SK-N-SH (cell line): ENCODE measurements at regions not wholly inside any gene's neighbourhood (a gene's known extent, or its start where the extent isn't known, plus 50 kb on each side); places are given as distances from the start of the nearest gene placed in this dataset.

Experiments used
- CTCF ChIA-PET: fragments of 300-600, 350-600 bp; formaldehyde crosslinking; extraction: SDS; loops from one replicate; lab custom pipeline; 2021; lab: Yijun Ruan, JAX
- POLR2A ChIA-PET: fragments of 350-600 bp; sonication (Branson Sonifier 250); formaldehyde crosslinking; extraction: SDS; loops from one replicate; lab custom pipeline; 2020; ENCODE audit warnings: antibody characterized with exemption, inconsistent platforms; lab: Yijun Ruan, JAX
- DNase-seq: peaks from one replicate; pipeline ENCODE4 v3.0.0; 2012
- H2AFZ ChIP-seq: fragments of 200-600 bp; sonication (generic); 2 replicates; pipeline ENCODE4 v1.8.1; 2016; ENCODE audit warnings: antibody characterized with exemption, mild to moderate bottlenecking, low read depth
- H3F3A ChIP-seq: fragments of 200-600 bp; sonication (generic); replicated peaks from 2 replicates; pipeline ENCODE3; 2016; ENCODE audit warnings: antibody characterized with exemption, mild to moderate bottlenecking; ENCODE audit not compliant: insufficient read depth
- H3K27ac ChIP-seq, 2 experiments: fragments of 200-500 bp in 1 of 2; fragments of 200-600 bp in 1 of 2; sonication (Bioruptor generic) in 1 of 2; sonication (generic), shearing (Covaris generic) in 1 of 2; 2 replicates each; pipeline versions ENCODE4 v1.5.1 to v1.6.1; 2014 to 2016; ENCODE audit warnings: low read depth in 2 of 2, inconsistent platforms in 1 of 2, low read length in 1 of 2, mild to moderate bottlenecking in 1 of 2, mixed read lengths in 1 of 2
- H3K27me3 ChIP-seq: fragments of 200-600 bp; sonication (generic), shearing (Covaris generic); 2 replicates; pipeline ENCODE4 v1.6.1; 2016; ENCODE audit warnings: mixed run types; ENCODE audit not compliant: insufficient read depth
- H3K36me3 ChIP-seq, 2 experiments: fragments of 200-500 bp in 1 of 2; fragments of 200-600 bp in 1 of 2; sonication (Bioruptor generic) in 1 of 2; sonication (generic) in 1 of 2; replicated peaks in 1 of 2; 2 replicates each; pipeline versions ENCODE3 to v1.5.1; 2014 to 2016; ENCODE audit warnings: low read length in 1 of 2, mild to moderate bottlenecking in 1 of 2; ENCODE audit not compliant: insufficient read depth in 2 of 2, control insufficient read depth in 1 of 2
- H3K4me1 ChIP-seq, 2 experiments: fragments of 200-500 bp in 1 of 2; fragments of 200-600 bp in 1 of 2; sonication (Bioruptor generic) in 1 of 2; sonication (generic), shearing (Covaris generic) in 1 of 2; 2 replicates each; pipeline versions ENCODE4 v1.5.1 to v1.6.1; 2014 to 2016; ENCODE audit warnings: low read depth in 1 of 2, low read length in 1 of 2, mixed run types in 1 of 2; ENCODE audit not compliant: insufficient read depth in 2 of 2, control insufficient read depth in 1 of 2
- H3K4me2 ChIP-seq: fragments of 200-600 bp; sonication (generic), shearing (Covaris generic); 2 replicates; pipeline ENCODE4 v1.6.1; 2017; ENCODE audit warnings: mixed run types
- H3K4me3 ChIP-seq, 2 experiments: fragments of 200-500 bp in 1 of 2; fragments of 200-600 bp in 1 of 2; sonication (Bioruptor generic) in 1 of 2; sonication (generic), shearing (Covaris generic) in 1 of 2; 2 replicates each; pipeline versions ENCODE4 v1.5.1 to v1.8.1; 2014 to 2016; ENCODE audit warnings: low read depth in 2 of 2, inconsistent platforms in 1 of 2, low read length in 1 of 2, mild to moderate bottlenecking in 1 of 2, mixed read lengths in 1 of 2, moderate library complexity in 1 of 2
- H3K79me2 ChIP-seq: fragments of 200-600 bp; sonication (generic); 2 replicates; pipeline ENCODE4 v1.8.1; 2017; ENCODE audit warnings: mild to moderate bottlenecking; ENCODE audit not compliant: insufficient read depth
- H3K9ac ChIP-seq: fragments of 200-600 bp; sonication (generic); 2 replicates; pipeline ENCODE4 v1.6.1; 2017; ENCODE audit warnings: mixed run types
- H3K9me2 ChIP-seq: fragments of 200-600 bp; sonication (generic); 2 replicates; pipeline ENCODE4 v1.6.1; 2017; ENCODE audit warnings: mixed run types
- H3K9me3 ChIP-seq: fragments of 200-600 bp; sonication (generic); 2 replicates; pipeline ENCODE4 v1.6.1; 2017; ENCODE audit warnings: mixed run types, mild to moderate bottlenecking, moderate library complexity
- H4K20me1 ChIP-seq: fragments of 200-600 bp; sonication (generic); 2 replicates; pipeline ENCODE4 v1.6.1; 2017; ENCODE audit warnings: mild to moderate bottlenecking, mixed run types; ENCODE audit not compliant: insufficient read depth
- CHD2 ChIP-seq: fragments of 150-350 bp; IDR thresholded peaks from 2 replicates; pipeline ENCODE4 v1.6.1; 2018; ENCODE audit warnings: low read length; ENCODE audit not compliant: partially characterized antibody
- FOSL2 ChIP-seq: IDR thresholded peaks from 2 replicates; pipeline ENCODE4 v1.4.0; 2012; ENCODE audit warnings: low read depth, mild to moderate bottlenecking, moderate library complexity, borderline replicate concordance
- FOXM1 ChIP-seq: IDR thresholded peaks from 2 replicates; pipeline ENCODE4 v1.4.0; 2012; ENCODE audit warnings: low read depth, mild to moderate bottlenecking
- MAX ChIP-seq: IDR thresholded peaks from 2 replicates; pipeline ENCODE4 v1.4.0; 2012; ENCODE audit warnings: low read depth
- NRF1 ChIP-seq: IDR thresholded peaks from 2 replicates; pipeline ENCODE4 v1.6.1; 2012; ENCODE audit warnings: low read depth, mild to moderate bottlenecking, low read length
- PBX3 ChIP-seq: IDR thresholded peaks from 2 replicates; pipeline ENCODE4; 2012
- RCOR1 ChIP-seq: fragments of 150-350 bp; IDR thresholded peaks from 2 replicates; pipeline ENCODE4 v1.6.1; 2017; ENCODE audit warnings: antibody characterized with exemption, low read length
- REST ChIP-seq: IDR thresholded peaks from 2 replicates; pipeline ENCODE4 v1.6.1; 2012; ENCODE audit warnings: mild to moderate bottlenecking, low read depth, low read length, moderate library complexity
- RFX5 ChIP-seq: IDR thresholded peaks from 2 replicates; pipeline ENCODE4 v1.6.1; 2012; ENCODE audit warnings: mild to moderate bottlenecking, improper control_type of control experiment, low read length
- RXRA ChIP-seq: IDR thresholded peaks from 2 replicates; pipeline ENCODE4 v1.4.0; 2012; ENCODE audit warnings: low read depth, mild to moderate bottlenecking, borderline replicate concordance
- SMC3 ChIP-seq: IDR thresholded peaks from 2 replicates; pipeline ENCODE4 v1.6.1; 2012; ENCODE audit warnings: low read depth, low read length, improper control_type of control experiment
- TCF12 ChIP-seq: IDR thresholded peaks from 2 replicates; pipeline ENCODE4 v1.4.0; 2012
- TEAD4 ChIP-seq: IDR thresholded peaks from 2 replicates; pipeline ENCODE4 v1.4.0; 2012; ENCODE audit warnings: mild to moderate bottlenecking, borderline replicate concordance; ENCODE audit not compliant: insufficient read depth
- USF1 ChIP-seq: IDR thresholded peaks from 2 replicates; pipeline ENCODE4 v1.4.0; 2012; ENCODE audit warnings: low read depth, borderline replicate concordance
- YY1 ChIP-seq: IDR thresholded peaks from 2 replicates; pipeline ENCODE4 v1.4.0; 2012; ENCODE audit warnings: low read depth, mild to moderate bottlenecking
- ZBTB33 ChIP-seq: IDR thresholded peaks from 2 replicates; pipeline ENCODE4 v1.4.0; 2012; ENCODE audit warnings: low read depth, borderline replicate concordance
- WGBS: methylation state at CpG from one replicate; pipeline ENCODE4 v1.1.6; 2017; ENCODE audit warnings: low lambda C conversion rate; 5-methylcytosine and 5-hydroxymethylcytosine counted together

GRCh38 chr12:33187409-33187808 is 252.2 kb downstream of the SYT10 start:
- Histone ChIP-seq H3F3A (no peaks in the 10 kb centered on the region), H3K4me1 (no peaks in the 10 kb centered on the region), H3K36me3 (no peaks in the 10 kb centered on the region), H3K9me3 (peaks cover 6% of the 10 kb centered on the region; the same call in 1 of the 2 replicates), H2AFZ (no peak overlapping the region), H4K20me1 (no peaks in the 10 kb centered on the region), H3K9me2 (no peaks in the 10 kb centered on the region), H3K4me2 (no peak overlapping the region), H3K79me2 (no peaks in the 10 kb centered on the region), H3K27me3 (no peaks in the 10 kb centered on the region), H3K27ac (no peak overlapping the region), H3K9ac (no peak overlapping the region), H3K4me3 (no peak overlapping the region)
- no peak for DNase-seq
- ChIA-PET POLR2A (no interaction called here), CTCF (interaction anchor here (0.7 kb wide), 1 partner anchor 82 kb away, joined by 3 read pairs; no protein-coding TSS in a partner anchor)
- TF ChIP-seq YY1 (no peak), REST (no peak)

GRCh38 chr12:33184161-33184560 is 255.5 kb downstream of the SYT10 start:
- ChIA-PET POLR2A (no interaction called here), CTCF (interaction anchor here (0.9 kb wide), 1 partner anchor 423 kb away, joined by 3 read pairs; no protein-coding TSS in a partner anchor)
- no peaks in the 10 kb centered on the region for H4K20me1 ChIP-seq
- H3K79me2 ChIP-seq, result no peaks in the 10 kb centered on the region
- H2AFZ ChIP-seq, result no peak overlapping the region
- no peak for DNase-seq
- H3K4me2 ChIP-seq, result no peak overlapping the region
- 0% methylated on average over 3 of the region's 3 CpGs for WGBS
- H3K9ac ChIP-seq, result no peak overlapping the region
- H3K9me3 ChIP-seq, result peaks cover 3% of the 10 kb centered on the region; the same call in 1 of the 2 replicates
- no peaks in the 10 kb centered on the region for H3K27me3 ChIP-seq
- H3K4me1 ChIP-seq, result no peaks in the 10 kb centered on the region
- H3K9me2 ChIP-seq, result no peaks in the 10 kb centered on the region
- H3K4me3 ChIP-seq, result no peak overlapping the region
- H3F3A ChIP-seq, result no peaks in the 10 kb centered on the region
- no peaks in the 10 kb centered on the region for H3K36me3 ChIP-seq
- H3K27ac ChIP-seq, result no peak overlapping the region
- no peak for TF ChIP-seq FOXM1
- no peak for TF ChIP-seq ZBTB33
- no peak for TF ChIP-seq TEAD4

GRCh38 chr12:33182485-33182884 is 257.1 kb downstream of the SYT10 start:
- H4K20me1 ChIP-seq, result no peaks in the 10 kb centered on the region
- H3K27ac ChIP-seq, result no peak overlapping the region
- DNase-seq, result no peak
- H3K4me1 ChIP-seq, result no peaks in the 10 kb centered on the region
- no peak overlapping the region for H3K9ac ChIP-seq
- 0% methylated on average over 1 of the region's 1 CpG for WGBS
- no peaks in the 10 kb centered on the region for H3K36me3 ChIP-seq
- H3K79me2 ChIP-seq, result no peaks in the 10 kb centered on the region
- no peaks in the 10 kb centered on the region for H3F3A ChIP-seq
- H3K4me3 ChIP-seq, result no peak overlapping the region
- no peaks in the 10 kb centered on the region for H3K9me2 ChIP-seq
- H3K9me3 ChIP-seq, result no peaks in the 10 kb centered on the region
- no peak overlapping the region for H2AFZ ChIP-seq
- H3K27me3 ChIP-seq, result no peaks in the 10 kb centered on the region
- ChIA-PET POLR2A (no interaction called here), CTCF (no interaction called here)
- H3K4me2 ChIP-seq, result no peak overlapping the region
- TF ChIP-seq MAX, result no peak
- TF ChIP-seq NRF1, result no peak
- no peak for TF ChIP-seq SMC3
- no peak for TF ChIP-seq USF1
- TF ChIP-seq TCF12, result no peak
- no peak for TF ChIP-seq RXRA
- TF ChIP-seq PBX3, result no peak
- no peak for TF ChIP-seq RFX5
- TF ChIP-seq CHD2, result no peak
- no peak for TF ChIP-seq FOSL2
- TF ChIP-seq TEAD4, result no peak
- TF ChIP-seq RCOR1, result no peak
